ENCODE measurements at regions not wholly inside any gene's neighbourhood (a gene's known extent, or its start where the extent isn't known, plus 50 kb on each side); places are given as distances from the start of the nearest gene placed in this dataset.
"Not testable (repeated sequence)": the region's sequence is repeated elsewhere in the genome, so short reads cannot be mapped to it uniquely, and the experiment has no call there.

DNA sequence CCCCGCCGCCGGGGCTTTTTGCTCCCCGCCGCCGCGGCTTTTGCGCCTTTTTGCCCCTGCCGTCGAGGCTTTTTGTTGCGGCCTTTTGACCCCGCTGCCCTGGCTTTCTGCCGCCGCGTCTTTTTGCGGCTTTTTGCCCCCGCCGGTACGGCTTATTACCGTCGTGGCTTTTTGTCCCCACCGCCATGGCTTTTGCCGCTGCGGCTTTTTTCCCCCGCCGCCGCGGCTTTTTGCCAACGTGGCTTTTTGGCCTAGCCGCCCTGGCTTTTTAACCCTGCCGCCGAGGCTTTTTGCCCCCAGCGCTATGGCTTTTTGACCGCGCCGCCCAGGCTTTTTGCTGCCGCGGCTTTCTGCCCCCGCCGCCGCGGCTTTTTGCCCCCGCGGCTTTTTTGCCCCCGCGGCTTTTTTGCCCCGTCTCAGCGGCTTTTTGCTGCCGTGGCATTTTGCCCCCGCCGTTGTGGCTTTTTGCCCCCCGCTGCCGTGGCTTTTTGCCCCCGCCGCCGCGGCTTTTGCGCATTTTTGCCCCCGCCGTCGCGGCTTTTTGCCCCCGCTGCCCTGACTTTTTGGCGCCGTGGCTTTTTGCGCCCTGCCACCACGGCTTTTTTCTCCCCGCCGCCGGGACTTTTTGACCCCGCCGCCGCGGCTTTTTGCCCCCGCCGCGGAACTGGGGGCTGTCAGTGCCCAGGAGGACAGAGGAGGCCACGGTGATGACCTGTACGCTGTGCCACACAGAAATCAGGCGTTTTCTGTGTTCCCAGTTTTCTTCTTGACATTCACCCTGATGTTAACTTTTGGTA lies 4828.5 kb upstream of the OR11H1 start:
- TF ChIP-seq, protein P1, sequence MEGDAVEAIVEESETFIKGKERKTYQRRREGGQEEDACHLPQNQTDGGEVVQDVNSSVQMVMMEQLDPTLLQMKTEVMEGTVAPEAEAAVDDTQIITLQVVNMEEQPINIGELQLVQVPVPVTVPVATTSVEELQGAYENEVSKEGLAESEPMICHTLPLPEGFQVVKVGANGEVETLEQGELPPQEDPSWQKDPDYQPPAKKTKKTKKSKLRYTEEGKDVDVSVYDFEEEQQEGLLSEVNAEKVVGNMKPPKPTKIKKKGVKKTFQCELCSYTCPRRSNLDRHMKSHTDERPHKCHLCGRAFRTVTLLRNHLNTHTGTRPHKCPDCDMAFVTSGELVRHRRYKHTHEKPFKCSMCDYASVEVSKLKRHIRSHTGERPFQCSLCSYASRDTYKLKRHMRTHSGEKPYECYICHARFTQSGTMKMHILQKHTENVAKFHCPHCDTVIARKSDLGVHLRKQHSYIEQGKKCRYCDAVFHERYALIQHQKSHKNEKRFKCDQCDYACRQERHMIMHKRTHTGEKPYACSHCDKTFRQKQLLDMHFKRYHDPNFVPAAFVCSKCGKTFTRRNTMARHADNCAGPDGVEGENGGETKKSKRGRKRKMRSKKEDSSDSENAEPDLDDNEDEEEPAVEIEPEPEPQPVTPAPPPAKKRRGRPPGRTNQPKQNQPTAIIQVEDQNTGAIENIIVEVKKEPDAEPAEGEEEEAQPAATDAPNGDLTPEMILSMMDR (IDR thresholded peaks at IDR 0.05) = not testable (repeated sequence)
- TF ChIP-seq POLR2A (IDR thresholded peaks at IDR 0.05) = not testable (repeated sequence)

All from right lobe of liver (tissue), 4 donors.